Activated CD8-positive, alpha-beta memory T cell treated with anti-CD3 and anti-CD28 coated beads, Interleukin-2, amount 50 U/mL, for 4 hours (primary cell): ENCODE measurements at regions not wholly inside any gene's neighbourhood (a gene's known extent, or its start where the extent isn't known, plus 50 kb on each side); places are given as distances from the start of the nearest gene placed in this dataset.
A peak's percentile ranks its signal among the peaks of the same experiment; 100 is the strongest.
"Not testable (repeated sequence)": the region's sequence is repeated elsewhere in the genome, so short reads cannot be mapped to it uniquely, and the experiment has no call there.

Experiments
- DNase-seq: peaks from one replicate; pipeline ENCODE4 v3.0.0-alpha.2; 2020

- no peak for DNase-seq
Measured at GRCh38 chr7:54398863-54399262, 143.3 kb upstream of the VSTM2A start.

GRCh38 chr7:54409917-54410316 is 132.3 kb upstream of the VSTM2A start:
- no peak for DNase-seq

- DNase-seq, result no peak
Measured at GRCh38 chr7:54416678-54417077, 125.5 kb upstream of the VSTM2A start.

- no peak for DNase-seq
Measured at GRCh38 chr7:54419209-54419608, 123.0 kb upstream of the VSTM2A start.

GRCh38 chr7:54426406-54426805 is 115.8 kb upstream of the VSTM2A start:
- DNase-seq, result no peak

- DNase-seq, result no peak
Measured at GRCh38 chr7:54429111-54429510, 113.1 kb upstream of the VSTM2A start.

DNA sequence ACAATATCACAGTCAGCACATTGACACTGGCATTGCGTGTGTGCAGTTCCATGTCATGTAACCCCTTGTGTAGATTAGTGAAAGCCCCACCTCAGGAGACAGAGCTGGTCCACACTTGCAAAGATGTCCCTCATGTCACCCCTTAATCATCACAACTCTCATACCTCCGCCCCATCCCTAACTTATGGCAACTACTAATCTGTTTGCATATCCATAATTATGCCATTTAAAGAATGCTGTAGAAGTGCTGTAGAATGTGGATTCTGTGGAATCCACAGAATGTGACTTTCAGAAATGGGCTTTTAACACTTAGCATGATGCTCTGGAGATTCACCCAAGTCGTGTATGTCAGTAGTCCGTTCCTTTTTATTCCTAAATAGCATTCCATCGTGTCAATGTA is 102.8 kb upstream of the VSTM2A start:
- no peak for DNase-seq

DNA sequence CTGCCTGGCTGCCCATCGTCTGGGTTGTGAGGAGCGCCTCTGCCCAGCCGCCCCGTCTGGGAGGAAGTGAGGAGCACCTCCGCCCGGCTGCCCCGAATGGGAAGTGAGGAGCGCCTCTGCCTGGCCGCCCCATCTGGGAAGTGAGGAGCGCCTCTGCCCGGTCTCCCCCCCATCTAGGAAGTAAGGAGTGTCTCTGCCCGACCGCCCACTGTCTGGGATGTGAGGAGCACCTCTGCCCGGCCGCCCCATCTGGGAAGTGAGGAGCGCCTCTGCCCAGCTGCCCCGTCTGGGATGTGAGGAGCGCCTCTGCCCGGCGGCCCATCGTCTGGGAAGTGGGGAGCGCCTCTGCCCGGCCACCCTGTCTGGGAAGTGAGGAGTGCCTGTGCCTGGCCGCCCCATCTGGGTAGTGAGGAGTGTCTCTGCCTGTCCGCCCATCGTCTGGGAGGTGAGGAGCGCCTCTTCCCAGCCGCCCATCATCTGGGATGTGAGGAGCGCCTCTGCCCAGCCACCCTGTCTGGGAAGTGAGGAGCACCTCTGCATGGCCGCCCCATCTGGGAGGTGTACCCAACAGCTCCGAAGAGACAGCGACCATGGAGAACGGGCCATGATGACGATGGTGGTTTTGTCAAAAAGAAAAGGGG is 98.0 kb upstream of the VSTM2A start:
- not testable (repeated sequence) for DNase-seq

- DNase-seq, result not testable (repeated sequence)
Measured at GRCh38 chr7:54453168-54453567, 89.0 kb upstream of the VSTM2A start.

DNA sequence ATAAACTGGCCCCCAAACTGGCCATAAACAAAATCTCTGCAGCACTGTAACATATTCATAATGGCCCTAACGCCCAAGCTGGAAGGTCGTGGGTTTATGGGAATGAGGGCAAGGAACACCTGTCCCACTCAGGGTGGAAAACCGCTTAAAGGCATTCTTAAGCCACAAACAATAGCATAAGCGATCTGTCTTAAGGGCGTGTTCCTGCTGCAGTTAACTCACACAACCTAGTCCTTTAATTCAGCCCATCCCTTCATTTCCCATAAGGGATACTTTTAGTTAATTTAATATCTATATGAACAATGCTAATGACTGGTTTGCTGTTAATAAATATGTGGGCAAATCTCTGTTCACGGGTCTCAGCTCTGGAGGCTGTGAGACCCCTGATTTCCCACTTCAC is 87.5 kb upstream of the VSTM2A start:
- not testable (repeated sequence) for DNase-seq

- DNase-seq, result no peak
Measured at GRCh38 chr7:54465095-54465494, 77.1 kb upstream of the VSTM2A start.

DNA sequence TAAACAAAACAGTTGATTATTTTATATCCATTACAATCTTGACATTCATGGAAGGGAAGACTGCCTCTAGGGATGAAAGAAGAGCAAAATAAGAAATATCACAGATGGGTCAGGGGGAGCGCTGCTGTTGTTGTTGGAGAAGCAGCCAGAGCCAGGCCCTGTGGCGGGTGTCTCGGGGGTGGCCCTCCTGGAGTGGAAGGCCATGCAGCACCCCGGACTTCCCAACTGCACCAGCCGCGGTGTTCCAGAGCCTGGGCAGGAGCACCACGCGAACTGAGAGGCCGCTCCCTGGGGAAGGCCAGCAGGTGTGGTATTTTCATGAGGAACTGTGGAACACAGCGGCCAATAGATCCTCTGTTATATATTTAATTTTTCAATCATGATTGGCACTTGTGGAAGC is 72.4 kb upstream of the VSTM2A start:
- DNase-seq, result peak; percentile 14

- no peak for DNase-seq
Measured at GRCh38 chr7:54476609-54477008, 65.6 kb upstream of the VSTM2A start.

- DNase-seq, result no peak
Measured at GRCh38 chr7:54477083-54477482, 65.1 kb upstream of the VSTM2A start.

GRCh38 chr7:54483523-54483922 is 58.7 kb upstream of the VSTM2A start:
- DNase-seq, result no peak

DNA sequence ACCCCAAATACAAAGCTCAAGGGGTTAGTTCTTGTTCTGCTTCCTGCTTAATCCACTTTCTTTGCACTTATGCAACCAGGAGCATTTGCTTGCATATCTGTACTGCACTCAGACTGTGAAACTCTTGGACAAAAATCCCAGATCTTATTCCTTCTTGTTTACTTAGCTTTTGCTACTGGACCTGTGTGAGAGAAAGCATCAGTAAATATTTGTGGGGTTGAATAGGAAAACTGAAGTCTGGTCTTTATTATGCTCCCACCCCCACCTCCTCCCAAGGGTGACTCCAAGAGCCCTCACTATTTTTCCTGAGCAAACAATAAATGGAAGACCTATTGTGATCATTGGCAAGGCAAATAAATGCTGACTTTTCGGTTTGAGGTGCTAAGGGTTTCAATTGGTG is 57.1 kb upstream of the VSTM2A start:
- DNase-seq, result no peak
